ENCODE measurements at regions not wholly inside any gene's neighbourhood (a gene's known extent, or its start where the extent isn't known, plus 50 kb on each side); places are given as distances from the start of the nearest gene placed in this dataset.

DNA sequence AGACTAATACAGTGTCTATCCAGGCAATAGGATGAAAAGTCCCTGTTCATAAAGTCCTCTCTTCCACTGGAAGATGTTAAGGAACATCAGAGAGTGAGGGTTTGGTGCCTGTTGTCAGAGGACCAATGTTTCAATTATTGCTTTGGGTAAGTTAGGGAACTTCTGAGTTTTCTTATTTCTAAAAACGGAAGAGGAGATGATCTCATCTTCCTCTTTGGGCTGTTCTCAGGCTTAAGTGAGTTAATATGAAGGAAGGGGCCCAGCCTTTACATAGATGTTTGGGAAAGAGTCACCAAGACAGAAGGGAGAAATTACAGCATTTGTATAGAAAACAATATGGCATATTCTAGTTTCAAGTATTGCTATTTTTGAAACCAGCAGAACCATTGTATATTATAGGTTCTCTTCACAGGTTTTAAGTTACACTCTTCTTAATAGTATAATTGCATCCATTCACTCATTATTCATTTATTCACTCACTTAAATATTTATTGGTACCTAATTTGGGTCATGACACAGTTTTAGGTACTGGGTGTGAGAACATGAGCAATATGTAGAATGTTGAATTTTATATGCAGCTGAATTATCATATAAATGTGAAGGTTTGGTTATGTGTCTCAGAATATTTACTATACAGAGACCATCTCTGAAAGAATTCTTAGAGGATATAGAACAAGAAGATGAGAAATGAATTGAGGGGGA lies 68.5 kb upstream of the LRIG3 start:
- Histone ChIP-seq H3T11ph (ENCODE audit: low read length) (no peak overlapping the region), H3K56ac (ENCODE audit: insufficient read length, low read depth, low read length) (no peak overlapping the region), H3K23me2 (ENCODE audit: insufficient read length, low read depth, low read length, poor library complexity, severe bottlenecking) (no peaks in the 10 kb centered on the region), H2BK15ac (ENCODE audit: low read depth, low read length) (no peak overlapping the region), H3K9ac (ENCODE audit: extremely low read depth, insufficient read length, low read length) (no peak overlapping the region), H2BK120ac (ENCODE audit: low read depth, low read length, poor library complexity, severe bottlenecking) (no peak overlapping the region), H2BK5ac (ENCODE audit: insufficient read length, low read length) (no peak overlapping the region), H3K27ac (ENCODE audit: insufficient read length, low read depth, low read length) (no peak overlapping the region), H4K20me1 (ENCODE audit: control insufficient read depth, insufficient read depth, insufficient read length) (no peaks in the 10 kb centered on the region), H3K23ac (ENCODE audit: insufficient read length, low read depth, low read length) (no peak overlapping the region), H3K27me3 (ENCODE audit: insufficient read depth, low read length) (no peaks in the 10 kb centered on the region), H3K79me1 (ENCODE audit: insufficient read depth, low read depth, low read length, poor library complexity, severe bottlenecking) (no peaks in the 10 kb centered on the region), H4K91ac (ENCODE audit: insufficient read length, low read depth, low read length) (no peak overlapping the region), H4K5ac (ENCODE audit: insufficient read length, low read depth, low read length) (no peak overlapping the region), H2AK5ac (ENCODE audit: insufficient read length, low read length) (no peak overlapping the region), H2BK12ac (ENCODE audit: insufficient read length, low read depth, low read length) (no peak overlapping the region), H4K8ac (replicated peaks; ENCODE audit: insufficient read length, low read depth, low read length) (no peak overlapping the region), H3K4me1 (ENCODE audit: insufficient read depth, low read length) (no peaks in the 10 kb centered on the region), H2BK20ac (ENCODE audit: low read depth, low read length, poor library complexity, severe bottlenecking) (no peak overlapping the region), H3K79me2 (ENCODE audit: insufficient read depth, low read length) (no peaks in the 10 kb centered on the region), H3K4ac (ENCODE audit: low read depth, low read length) (no peak overlapping the region), H3K14ac (ENCODE audit: insufficient read depth, low read length) (no peak overlapping the region), H3K18ac (ENCODE audit: insufficient read length, low read depth, low read length) (no peak overlapping the region), H3K4me2 (ENCODE audit: insufficient read depth, insufficient read length, low read length) (no peak overlapping the region), H2AFZ (ENCODE audit: low read length) (no peak overlapping the region), H3K9me3 (ENCODE audit: control insufficient read depth, low read depth, low read length) (no peaks in the 10 kb centered on the region)
- H3K36me3 Mint-ChIP-seq (ENCODE audit: insufficient read depth in 1 of 3, low read depth in 3 of 3) = peaks cover 6 to 23% (median 7%) of the 10 kb centered on the region in 3 experiments; a peak in 6 of 7 replicates
- H3K4me3 Mint-ChIP-seq = no peak overlapping the region
- peaks cover 10 to 15% of the 10 kb centered on the region in 2 experiments for H3K9me3 Mint-ChIP-seq
- peaks cover 2 to 3% of the 10 kb centered on the region in 2 experiments; a peak in 1 of 4 replicates for H3K4me1 Mint-ChIP-seq
- no peak for DNase-seq
- no peak overlapping the region for H3K27ac Mint-ChIP-seq
- TF ChIP-seq, protein P1, sequence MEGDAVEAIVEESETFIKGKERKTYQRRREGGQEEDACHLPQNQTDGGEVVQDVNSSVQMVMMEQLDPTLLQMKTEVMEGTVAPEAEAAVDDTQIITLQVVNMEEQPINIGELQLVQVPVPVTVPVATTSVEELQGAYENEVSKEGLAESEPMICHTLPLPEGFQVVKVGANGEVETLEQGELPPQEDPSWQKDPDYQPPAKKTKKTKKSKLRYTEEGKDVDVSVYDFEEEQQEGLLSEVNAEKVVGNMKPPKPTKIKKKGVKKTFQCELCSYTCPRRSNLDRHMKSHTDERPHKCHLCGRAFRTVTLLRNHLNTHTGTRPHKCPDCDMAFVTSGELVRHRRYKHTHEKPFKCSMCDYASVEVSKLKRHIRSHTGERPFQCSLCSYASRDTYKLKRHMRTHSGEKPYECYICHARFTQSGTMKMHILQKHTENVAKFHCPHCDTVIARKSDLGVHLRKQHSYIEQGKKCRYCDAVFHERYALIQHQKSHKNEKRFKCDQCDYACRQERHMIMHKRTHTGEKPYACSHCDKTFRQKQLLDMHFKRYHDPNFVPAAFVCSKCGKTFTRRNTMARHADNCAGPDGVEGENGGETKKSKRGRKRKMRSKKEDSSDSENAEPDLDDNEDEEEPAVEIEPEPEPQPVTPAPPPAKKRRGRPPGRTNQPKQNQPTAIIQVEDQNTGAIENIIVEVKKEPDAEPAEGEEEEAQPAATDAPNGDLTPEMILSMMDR (conservative IDR thresholded peaks at IDR 0.05) = no peak
- no CpG with 5 or more reads among the region's 1 CpG for WGBS (ENCODE audit: extremely low coverage, insufficient read length, low lambda C conversion rate)
- H3K27me3 Mint-ChIP-seq (ENCODE audit: low read depth) = no peaks in the 10 kb centered on the region; the same call in 1 of the 2 replicates
